NCI-H774 (cell line): ENCODE measurements at regions not wholly inside any gene's neighbourhood (a gene's known extent, or its start where the extent isn't known, plus 50 kb on each side); places are given as distances from the start of the nearest gene placed in this dataset.

Source experiments
- DNase-seq: peaks from one replicate; lab custom pipeline; 2025; lab: John Stamatoyannopoulos, UW

DNA sequence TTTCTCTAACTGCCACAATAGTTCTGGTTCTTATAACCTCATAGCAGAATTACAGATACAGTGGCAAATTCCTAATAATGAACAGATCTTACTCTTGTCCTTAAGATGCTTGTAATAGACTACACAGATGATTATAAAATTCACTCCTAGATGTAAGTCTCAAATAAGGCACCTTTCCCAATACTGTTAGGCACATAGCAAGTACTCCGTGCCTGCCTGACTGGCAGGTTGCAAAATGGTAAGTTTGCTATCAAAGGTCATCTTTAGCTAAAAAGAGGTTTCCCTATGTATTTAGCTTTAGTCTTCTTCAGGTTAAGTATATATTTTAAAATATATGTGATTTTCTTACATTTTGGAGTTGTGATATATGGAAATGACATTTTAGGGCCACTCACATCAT lies 50.4 kb upstream of the FHIP2A start:
- DNase-seq: no peak

DNA sequence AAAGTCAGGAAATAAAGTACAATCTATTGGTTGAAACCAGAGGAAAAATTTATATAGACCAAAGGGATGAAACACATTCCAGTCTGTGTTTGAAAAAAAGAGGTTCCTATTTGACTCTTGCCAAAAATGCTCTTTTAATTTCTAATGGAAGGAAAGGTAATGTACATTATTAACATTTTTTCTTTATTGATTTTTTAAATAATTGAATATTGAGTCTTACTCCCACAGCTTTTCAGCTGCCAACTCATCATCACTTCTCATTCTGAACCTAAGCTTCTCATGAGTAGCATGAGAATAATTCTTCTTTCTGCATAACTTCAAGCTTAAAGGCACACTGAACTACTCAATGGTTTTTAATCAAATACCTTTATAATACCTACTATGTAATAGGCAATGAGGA lies 49.8 kb upstream of the FHIP2A start:
- DNase-seq: no peak
